NCI-H2171 (cell line): ENCODE measurements at regions not wholly inside any gene's neighbourhood (a gene's known extent, or its start where the extent isn't known, plus 50 kb on each side); places are given as distances from the start of the nearest gene placed in this dataset.

Experiments used
- DNase-seq: peaks from one replicate; lab custom pipeline; 2025; lab: John Stamatoyannopoulos, UW

GRCh38 chr3:103365467-103365866 is 930.7 kb downstream of the ZPLD1 start:
- DNase-seq, result no peak

GRCh38 chr3:103367481-103367880 is 932.7 kb downstream of the ZPLD1 start:
- no peak for DNase-seq

- DNase-seq, result no peak
Measured at GRCh38 chr3:103371411-103371810, 936.6 kb downstream of the ZPLD1 start.

GRCh38 chr3:103372031-103372430 is 937.2 kb downstream of the ZPLD1 start:
- no peak for DNase-seq

GRCh38 chr3:103380391-103380790 is 945.6 kb downstream of the ZPLD1 start:
- no peak for DNase-seq

GRCh38 chr3:103381296-103382079 is 946.7 kb downstream of the ZPLD1 start:
- no peak for DNase-seq

GRCh38 chr3:103385961-103386656 is 951.3 kb downstream of the ZPLD1 start:
- no peak for DNase-seq

GRCh38 chr3:103388214-103388613 is 953.4 kb downstream of the ZPLD1 start:
- no peak for DNase-seq

GRCh38 chr3:103389356-103389755 is 954.5 kb downstream of the ZPLD1 start:
- no peak for DNase-seq

- DNase-seq, result no peak
Measured at GRCh38 chr3:103393395-103394186, 958.8 kb downstream of the ZPLD1 start.

- no peak for DNase-seq
Measured at GRCh38 chr3:103403191-103403590, 968.4 kb downstream of the ZPLD1 start.

GRCh38 chr3:103406320-103406850 is 971.6 kb downstream of the ZPLD1 start:
- DNase-seq, result no peak

- no peak for DNase-seq
Measured at GRCh38 chr3:103410231-103410630, 975.4 kb downstream of the ZPLD1 start.

- no peak for DNase-seq
Measured at GRCh38 chr3:103421460-103421859, 986.6 kb downstream of the ZPLD1 start.

- DNase-seq, result no peak
Measured at GRCh38 chr3:103437883-103438282, 1003.1 kb downstream of the ZPLD1 start.

GRCh38 chr3:103440539-103441203 is 1005.9 kb downstream of the ZPLD1 start:
- DNase-seq, result no peak

- DNase-seq, result no peak
Measured at GRCh38 chr3:103446953-103447629, 1012.3 kb downstream of the ZPLD1 start.

- no peak for DNase-seq
Measured at GRCh38 chr3:103453152-103453551, 1018.3 kb downstream of the ZPLD1 start.

- no peak for DNase-seq
Measured at GRCh38 chr3:103459815-103460214, 1025.0 kb downstream of the ZPLD1 start.

GRCh38 chr3:103470498-103470897 is 1035.7 kb downstream of the ZPLD1 start:
- no peak for DNase-seq

- no peak for DNase-seq
Measured at GRCh38 chr3:103494011-103494410, 1059.2 kb downstream of the ZPLD1 start.
